ENCODE measurements at regions not wholly inside any gene's neighbourhood (a gene's known extent, or its start where the extent isn't known, plus 50 kb on each side); places are given as distances from the start of the nearest gene placed in this dataset.

DNA sequence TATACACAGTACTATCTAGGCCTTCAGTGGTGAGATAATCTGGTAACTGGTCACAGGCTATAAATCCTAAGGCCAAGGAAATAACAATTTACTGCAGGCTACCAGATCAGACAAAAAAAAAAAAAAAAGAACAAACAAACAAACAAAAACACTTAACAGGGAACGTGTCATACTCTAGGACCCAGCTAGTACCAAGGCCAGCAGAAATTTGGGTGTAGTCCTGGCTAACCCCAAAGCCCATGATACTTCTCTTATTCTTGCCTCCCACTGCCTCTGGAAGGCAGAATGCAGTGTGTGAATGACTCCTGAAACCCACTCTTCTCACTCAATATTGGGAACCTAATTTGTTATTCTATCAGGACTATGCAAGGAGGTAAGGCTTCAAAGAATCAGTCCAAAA, 53.7 kb upstream of the ST3GAL6 start:
- TF ChIP-seq CTCF (IDR thresholded peaks at IDR 0.05) (no peak), POLR2AphosphoS5 (IDR thresholded peaks at IDR 0.05) (no peak), POLR2A (IDR thresholded peaks at IDR 0.05) (no peak)

Data from upper lobe of left lung (tissue), 4 donors.